Caco-2 (cell line): ENCODE measurements at regions not wholly inside any gene's neighbourhood (a gene's known extent, or its start where the extent isn't known, plus 50 kb on each side); places are given as distances from the start of the nearest gene placed in this dataset.

Source experiments
- BruUV-seq: library from RNA; stranded (reverse); fragments of 400-500 nt; replicated peaks from 2 replicates; lab custom pipeline; 2021; lab: Mats Ljungman, UMichigan
- CTCF ChIA-PET: fragments of 300-600 bp; sonication (Branson Sonifier 250); formaldehyde crosslinking; loops from one replicate; lab custom pipeline; 2022; ENCODE audit warnings: antibody characterized with exemption; lab: Charles Lee
- POLR2A ChIA-PET: fragments of 300-600 bp; sonication (Branson Sonifier 250); formaldehyde crosslinking; loops from one replicate; lab custom pipeline; 2022; ENCODE audit warnings: antibody characterized with exemption; lab: Charles Lee
- DNase-seq, 2 experiments: peaks; one replicate each; pipeline versions ENCODE4 v3.0.0 to v3.0.0-alpha.2; 2020 to 2022
- H3K27me3 ChIP-seq: replicated peaks from 2 replicates; pipeline ENCODE4 v1.6.0; 2011; ENCODE audit warnings: low read length; ENCODE audit not compliant: control insufficient read depth, insufficient read depth
- H3K36me3 ChIP-seq: 2 replicates; pipeline ENCODE4 v1.5.1; 2011; ENCODE audit warnings: low read length; ENCODE audit not compliant: control insufficient read depth, insufficient read depth
- H3K4me1 ChIP-seq: fragments of 250-450 bp; sonication (Bioruptor Pico); 2 replicates; pipeline ENCODE4 v1.5.1; 2020; ENCODE audit warnings: mild to moderate bottlenecking
- H3K4me3 ChIP-seq: 2 replicates; pipeline ENCODE4 v1.5.1; 2011; ENCODE audit warnings: low read depth, mild to moderate bottlenecking, control low read depth, low read length
- H3K9me3 ChIP-seq: fragments of 250-450 bp; sonication (Bioruptor Pico); 2 replicates; pipeline ENCODE4 v1.5.1; 2020; ENCODE audit warnings: mild to moderate bottlenecking, moderate library complexity
- H3K27ac Mint-ChIP-seq: one replicate; pipeline ENCODE4 v1.8.0; 2022; ENCODE audit warnings: mixed read lengths; ENCODE audit not compliant: unreplicated experiment
- H3K27me3 Mint-ChIP-seq: one replicate; pipeline ENCODE4 v1.8.0; 2022; ENCODE audit warnings: mixed read lengths; ENCODE audit not compliant: insufficient read depth, unreplicated experiment
- H3K36me3 Mint-ChIP-seq: one replicate; pipeline ENCODE4 v1.8.0; 2022; ENCODE audit warnings: mild to moderate bottlenecking, mixed read lengths; ENCODE audit not compliant: insufficient read depth, unreplicated experiment
- H3K4me1 Mint-ChIP-seq: one replicate; pipeline ENCODE4 v1.8.0; 2022; ENCODE audit warnings: low read depth, mixed read lengths; ENCODE audit not compliant: unreplicated experiment
- H3K4me3 Mint-ChIP-seq: one replicate; pipeline ENCODE4 v1.8.0; 2022; ENCODE audit warnings: mild to moderate bottlenecking, moderate library complexity, mixed read lengths; ENCODE audit not compliant: unreplicated experiment
- H3K9me3 Mint-ChIP-seq: one replicate; pipeline ENCODE4 v1.8.0; 2022; ENCODE audit warnings: mixed read lengths; ENCODE audit not compliant: unreplicated experiment
- intact Hi-C: fragments of 100-400 bp; cut with micrococcal nuclease; formaldehyde crosslinking; loops from one replicate; pipeline ENCODE4 v1.10.0; 2022; ENCODE audit not compliant: unreplicated experiment
- TF ChIP-seq, protein P1 (sequence below), 2 experiments: fragments of 200-600 bp in 1 of 2; IDR thresholded peaks; 1 replicate in 1 of 2; 2 replicates in 1 of 2; pipeline versions ENCODE4 v1.5.1 to v1.8.0; 2011 to 2022; ENCODE audit warnings: antibody characterized with exemption in 1 of 2, control low read depth in 1 of 2, inconsistent platforms in 1 of 2, low read depth in 1 of 2, low read length in 1 of 2, mild to moderate bottlenecking in 1 of 2, moderate library complexity in 1 of 2; ENCODE audit not compliant: insufficient read depth in 1 of 2, severe bottlenecking in 1 of 2, unreplicated experiment in 1 of 2

DNA sequence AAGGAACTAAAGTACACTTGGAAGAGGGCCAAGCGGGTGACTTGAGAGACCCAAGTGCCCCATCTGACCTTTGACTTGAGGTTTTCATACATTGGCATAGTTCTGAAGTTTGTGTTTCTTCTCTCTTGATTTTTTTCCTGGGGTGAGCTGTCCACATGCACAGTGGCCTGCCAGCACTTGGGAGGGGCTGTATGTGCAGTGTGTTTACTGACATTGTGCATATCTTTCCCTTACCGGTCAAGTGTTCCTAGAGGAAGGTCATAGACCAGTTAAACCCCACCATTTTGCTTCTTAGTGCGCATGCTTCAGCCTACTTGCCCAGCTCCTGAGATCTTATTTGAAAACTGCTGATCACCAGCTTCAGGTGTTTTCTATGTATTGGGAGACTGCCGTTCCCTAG lies 435.2 kb upstream of the KAZN start:
- Histone ChIP-seq H3K36me3 (no peaks in the 10 kb centered on the region), H3K4me1 (no peaks in the 10 kb centered on the region), H3K27me3 (no peaks in the 10 kb centered on the region), H3K4me3 (no peak overlapping the region), H3K9me3 (no peaks in the 10 kb centered on the region)
- Mint-ChIP-seq H3K4me1 (no peaks in the 10 kb centered on the region), H3K36me3 (no peaks in the 10 kb centered on the region), H3K27ac (no peak overlapping the region), H3K4me3 (no peak overlapping the region), H3K27me3 (no peaks in the 10 kb centered on the region), H3K9me3 (no peaks in the 10 kb centered on the region)
- no TSS peak for BruUV-seq
- CTCF ChIA-PET, result no interaction called here
- POLR2A ChIA-PET, result no interaction called here
- no peak for DNase-seq
- intact Hi-C loops, result no loop called here
- TF ChIP-seq, protein P1, sequence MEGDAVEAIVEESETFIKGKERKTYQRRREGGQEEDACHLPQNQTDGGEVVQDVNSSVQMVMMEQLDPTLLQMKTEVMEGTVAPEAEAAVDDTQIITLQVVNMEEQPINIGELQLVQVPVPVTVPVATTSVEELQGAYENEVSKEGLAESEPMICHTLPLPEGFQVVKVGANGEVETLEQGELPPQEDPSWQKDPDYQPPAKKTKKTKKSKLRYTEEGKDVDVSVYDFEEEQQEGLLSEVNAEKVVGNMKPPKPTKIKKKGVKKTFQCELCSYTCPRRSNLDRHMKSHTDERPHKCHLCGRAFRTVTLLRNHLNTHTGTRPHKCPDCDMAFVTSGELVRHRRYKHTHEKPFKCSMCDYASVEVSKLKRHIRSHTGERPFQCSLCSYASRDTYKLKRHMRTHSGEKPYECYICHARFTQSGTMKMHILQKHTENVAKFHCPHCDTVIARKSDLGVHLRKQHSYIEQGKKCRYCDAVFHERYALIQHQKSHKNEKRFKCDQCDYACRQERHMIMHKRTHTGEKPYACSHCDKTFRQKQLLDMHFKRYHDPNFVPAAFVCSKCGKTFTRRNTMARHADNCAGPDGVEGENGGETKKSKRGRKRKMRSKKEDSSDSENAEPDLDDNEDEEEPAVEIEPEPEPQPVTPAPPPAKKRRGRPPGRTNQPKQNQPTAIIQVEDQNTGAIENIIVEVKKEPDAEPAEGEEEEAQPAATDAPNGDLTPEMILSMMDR (IDR thresholded peaks at IDR 0.05; ENCODE audit: insufficient read depth in 1 of 2, low read depth in 1 of 2, low read length in 1 of 2, severe bottlenecking in 1 of 2, unreplicated experiment in 1 of 2), result no peak

DNA sequence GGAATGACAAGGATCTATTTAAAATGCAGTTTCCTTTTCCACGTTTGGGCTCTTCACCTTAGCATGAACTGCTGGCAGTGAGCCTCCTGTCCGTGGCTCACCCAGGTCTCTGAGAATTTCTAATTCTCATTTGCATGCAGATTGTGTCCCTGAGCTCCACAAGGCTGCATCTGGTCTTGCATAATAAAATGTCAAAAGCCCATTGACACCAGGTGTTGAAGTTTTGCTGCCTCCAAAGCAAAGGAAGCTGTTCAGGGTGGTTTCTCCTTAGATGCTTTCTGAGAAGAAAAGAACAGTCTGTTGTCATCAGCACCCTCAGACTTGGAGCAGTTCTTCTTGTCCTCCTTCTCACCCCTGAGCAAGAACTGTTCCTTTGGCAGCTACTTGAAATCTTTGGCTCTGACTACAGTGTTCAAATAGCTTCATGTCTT lies 433.1 kb upstream of the KAZN start:
- no peak overlapping the region for H3K4me3 Mint-ChIP-seq
- H3K4me1 ChIP-seq, result no peaks in the 10 kb centered on the region
- no peak for DNase-seq

DNA sequence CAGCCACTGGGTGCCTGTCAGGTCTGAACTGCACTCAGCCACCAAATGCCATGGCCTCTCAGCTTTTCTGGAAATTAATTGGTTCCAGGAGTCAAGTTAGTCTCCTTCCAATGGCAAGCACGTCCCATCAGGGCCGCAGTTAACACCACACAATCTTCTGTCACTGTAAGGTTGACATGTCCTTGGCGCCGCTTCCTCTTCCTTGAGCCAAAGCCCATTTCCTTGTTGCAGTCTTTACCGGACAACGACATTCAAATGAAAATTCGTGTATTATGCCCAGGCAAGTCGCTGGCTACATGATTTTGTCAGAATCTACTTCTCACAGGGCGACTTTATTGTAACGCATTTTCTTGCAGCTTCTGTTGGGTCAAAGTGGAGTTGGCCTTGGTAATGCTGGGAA lies 430.6 kb upstream of the KAZN start:
- H3K27me3 ChIP-seq, result no peaks in the 10 kb centered on the region
- no peaks in the 10 kb centered on the region for H3K4me1 ChIP-seq
- H3K4me1 Mint-ChIP-seq, result no peaks in the 10 kb centered on the region
- no peak for DNase-seq
- H3K9me3 ChIP-seq, result no peaks in the 10 kb centered on the region
- no peak overlapping the region for H3K4me3 Mint-ChIP-seq
- H3K27ac Mint-ChIP-seq, result no peak overlapping the region
- ChIA-PET POLR2A (no interaction called here), CTCF (no interaction called here)
- no peaks in the 10 kb centered on the region for H3K9me3 Mint-ChIP-seq
- H3K36me3 Mint-ChIP-seq, result no peaks in the 10 kb centered on the region
- no peak overlapping the region for H3K4me3 ChIP-seq
- no peaks in the 10 kb centered on the region for H3K36me3 ChIP-seq
- TF ChIP-seq, protein P1 (IDR thresholded peaks at IDR 0.05; ENCODE audit: insufficient read depth in 1 of 2, low read depth in 1 of 2, low read length in 1 of 2, severe bottlenecking in 1 of 2, unreplicated experiment in 1 of 2), result no peak
- no TSS peak for BruUV-seq
- intact Hi-C loops, result no loop called here
- H3K27me3 Mint-ChIP-seq, result no peaks in the 10 kb centered on the region

More for the DNA sequence above, 433.1 kb upstream of the KAZN start:
- Mint-ChIP-seq H3K9me3 (no peaks in the 10 kb centered on the region), H3K4me1 (no peaks in the 10 kb centered on the region), H3K27ac (no peak overlapping the region), H3K36me3 (no peaks in the 10 kb centered on the region), H3K27me3 (no peaks in the 10 kb centered on the region)
- Histone ChIP-seq H3K27me3 (no peaks in the 10 kb centered on the region), H3K4me3 (no peak overlapping the region), H3K9me3 (no peaks in the 10 kb centered on the region), H3K36me3 (no peaks in the 10 kb centered on the region)
- BruUV-seq, result no TSS peak
- intact Hi-C loops, result no loop called here
- CTCF ChIA-PET, result no interaction called here
- POLR2A ChIA-PET, result no interaction called here
- TF ChIP-seq, protein P1 (IDR thresholded peaks at IDR 0.05; ENCODE audit: insufficient read depth in 1 of 2, low read depth in 1 of 2, low read length in 1 of 2, severe bottlenecking in 1 of 2, unreplicated experiment in 1 of 2), result no peak
